ENCODE measurements at regions not wholly inside any gene's neighbourhood (a gene's known extent, or its start where the extent isn't known, plus 50 kb on each side); places are given as distances from the start of the nearest gene placed in this dataset.

DNA sequence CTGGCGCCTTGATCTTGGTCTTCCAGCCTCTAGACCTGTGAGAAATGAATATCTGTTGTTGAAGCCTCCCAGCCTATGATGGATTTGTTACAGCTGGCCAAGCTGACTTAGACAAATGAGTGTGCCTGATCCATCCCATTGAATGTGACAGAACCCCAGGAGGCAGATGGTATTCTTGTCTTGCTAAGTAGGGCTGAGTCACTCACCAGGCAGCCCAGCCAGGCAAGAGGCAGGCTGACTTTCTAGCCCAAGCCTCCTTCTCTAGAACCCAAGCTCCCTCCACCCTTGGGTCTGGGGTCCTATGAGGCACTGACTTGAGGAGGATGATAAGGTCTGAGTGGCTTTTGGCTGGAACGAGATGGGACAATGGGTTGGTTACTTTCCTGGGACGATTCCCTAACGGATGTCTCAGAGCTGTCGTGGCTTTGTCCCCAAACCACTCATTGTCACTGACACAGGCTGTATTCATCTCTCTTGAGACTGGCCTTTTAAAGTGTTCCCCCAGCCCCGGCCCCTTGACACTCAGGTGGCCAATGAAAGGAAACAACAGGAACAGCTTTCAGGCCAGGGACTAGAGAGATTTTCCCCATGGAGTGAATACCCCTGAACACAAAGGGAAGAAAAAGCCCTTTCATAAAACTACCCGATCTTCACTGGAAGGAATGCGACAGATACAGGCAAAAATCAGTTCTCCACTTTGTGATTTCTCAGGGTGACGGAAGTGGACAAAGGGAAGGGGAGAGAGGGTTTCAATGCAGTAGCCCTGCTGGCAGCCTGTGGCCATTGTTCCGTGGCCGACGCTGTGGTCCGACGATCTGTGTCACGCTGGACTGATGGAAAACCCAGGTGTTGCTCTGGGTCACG, 264.2 kb downstream of the AACS start (continued):
- TF ChIP-seq, protein P1, sequence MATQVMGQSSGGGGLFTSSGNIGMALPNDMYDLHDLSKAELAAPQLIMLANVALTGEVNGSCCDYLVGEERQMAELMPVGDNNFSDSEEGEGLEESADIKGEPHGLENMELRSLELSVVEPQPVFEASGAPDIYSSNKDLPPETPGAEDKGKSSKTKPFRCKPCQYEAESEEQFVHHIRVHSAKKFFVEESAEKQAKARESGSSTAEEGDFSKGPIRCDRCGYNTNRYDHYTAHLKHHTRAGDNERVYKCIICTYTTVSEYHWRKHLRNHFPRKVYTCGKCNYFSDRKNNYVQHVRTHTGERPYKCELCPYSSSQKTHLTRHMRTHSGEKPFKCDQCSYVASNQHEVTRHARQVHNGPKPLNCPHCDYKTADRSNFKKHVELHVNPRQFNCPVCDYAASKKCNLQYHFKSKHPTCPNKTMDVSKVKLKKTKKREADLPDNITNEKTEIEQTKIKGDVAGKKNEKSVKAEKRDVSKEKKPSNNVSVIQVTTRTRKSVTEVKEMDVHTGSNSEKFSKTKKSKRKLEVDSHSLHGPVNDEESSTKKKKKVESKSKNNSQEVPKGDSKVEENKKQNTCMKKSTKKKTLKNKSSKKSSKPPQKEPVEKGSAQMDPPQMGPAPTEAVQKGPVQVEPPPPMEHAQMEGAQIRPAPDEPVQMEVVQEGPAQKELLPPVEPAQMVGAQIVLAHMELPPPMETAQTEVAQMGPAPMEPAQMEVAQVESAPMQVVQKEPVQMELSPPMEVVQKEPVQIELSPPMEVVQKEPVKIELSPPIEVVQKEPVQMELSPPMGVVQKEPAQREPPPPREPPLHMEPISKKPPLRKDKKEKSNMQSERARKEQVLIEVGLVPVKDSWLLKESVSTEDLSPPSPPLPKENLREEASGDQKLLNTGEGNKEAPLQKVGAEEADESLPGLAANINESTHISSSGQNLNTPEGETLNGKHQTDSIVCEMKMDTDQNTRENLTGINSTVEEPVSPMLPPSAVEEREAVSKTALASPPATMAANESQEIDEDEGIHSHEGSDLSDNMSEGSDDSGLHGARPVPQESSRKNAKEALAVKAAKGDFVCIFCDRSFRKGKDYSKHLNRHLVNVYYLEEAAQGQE (IDR thresholded peaks at IDR 0.05; ENCODE audit: unreplicated experiment), result no peak
- TF ChIP-seq, protein P2, sequence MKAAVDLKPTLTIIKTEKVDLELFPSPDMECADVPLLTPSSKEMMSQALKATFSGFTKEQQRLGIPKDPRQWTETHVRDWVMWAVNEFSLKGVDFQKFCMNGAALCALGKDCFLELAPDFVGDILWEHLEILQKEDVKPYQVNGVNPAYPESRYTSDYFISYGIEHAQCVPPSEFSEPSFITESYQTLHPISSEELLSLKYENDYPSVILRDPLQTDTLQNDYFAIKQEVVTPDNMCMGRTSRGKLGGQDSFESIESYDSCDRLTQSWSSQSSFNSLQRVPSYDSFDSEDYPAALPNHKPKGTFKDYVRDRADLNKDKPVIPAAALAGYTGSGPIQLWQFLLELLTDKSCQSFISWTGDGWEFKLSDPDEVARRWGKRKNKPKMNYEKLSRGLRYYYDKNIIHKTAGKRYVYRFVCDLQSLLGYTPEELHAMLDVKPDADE (IDR thresholded peaks at IDR 0.05), result no peak
- TF ChIP-seq EZH2 (IDR thresholded peaks at IDR 0.05; ENCODE audit: low read depth, unreplicated experiment), result no peak

DNA sequence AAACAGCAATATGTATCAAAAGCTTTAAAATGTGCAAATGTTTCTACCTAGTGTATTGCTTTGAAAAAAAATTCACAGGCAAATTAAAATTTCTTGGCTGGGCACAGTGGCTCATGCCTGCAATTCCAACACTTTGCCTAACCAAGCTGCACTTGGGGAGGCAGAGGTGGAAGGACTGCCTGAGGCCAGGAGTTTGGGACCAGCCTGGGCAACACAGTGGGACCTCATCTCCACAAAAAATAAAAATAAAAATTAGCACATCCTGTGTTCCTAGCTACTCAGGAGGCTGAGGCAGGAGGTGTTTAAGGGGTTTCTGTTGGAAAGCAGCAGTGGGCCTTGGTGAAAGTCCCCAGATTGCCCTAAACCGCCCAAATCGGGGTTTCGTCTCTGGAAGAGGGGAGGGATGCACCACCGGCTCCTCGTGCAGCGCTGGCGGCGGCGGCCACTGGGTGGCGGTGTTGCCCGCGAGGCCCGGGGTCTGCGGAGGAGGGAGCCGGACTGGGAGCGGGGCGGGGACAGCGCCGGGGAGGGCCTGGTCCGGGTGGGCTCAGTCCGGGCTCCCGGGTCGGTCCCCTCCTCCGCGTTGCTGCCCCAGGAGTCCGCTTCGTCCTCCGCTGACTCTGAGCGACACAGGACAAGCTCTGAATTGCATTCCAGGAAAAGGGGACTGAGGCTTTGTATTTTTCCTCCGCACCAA, 265.6 kb downstream of the AACS start:
- H3K4me1 ChIP-seq (ENCODE audit: insufficient read depth), result peaks cover 39% of the 10 kb centered on the region
- no peak overlapping the region for H3K27ac Mint-ChIP-seq
- H3K9me3 Mint-ChIP-seq, result peaks cover 23% of the 10 kb centered on the region
- peaks cover 52% of the 10 kb centered on the region for H3K4me1 Mint-ChIP-seq
- H3K79me2 ChIP-seq (replicated peaks; ENCODE audit: insufficient read depth), result peaks cover 18% of the 10 kb centered on the region
- H3K27me3 Mint-ChIP-seq (ENCODE audit: insufficient read depth, low read depth, poor library complexity), result peaks cover 16% of the 10 kb centered on the region
- no peaks in the 10 kb centered on the region; the same call in 1 of the 2 replicates for H3K36me3 ChIP-seq (ENCODE audit: insufficient read depth)
- peak overlapping the region; percentile 76 for H3K4me3 ChIP-seq
- peak; percentile 87 for DNase-seq (ENCODE audit: low spot score)
- peak overlapping the region; percentile 69 for H3K4me3 Mint-ChIP-seq
- H3K9me2 ChIP-seq (ENCODE audit: insufficient read depth), result no peaks in the 10 kb centered on the region
- H3F3A ChIP-seq (replicated peaks; ENCODE audit: low read depth), result peaks cover 11% of the 10 kb centered on the region; the same call in 1 of the 2 replicates
- H3K27me3 ChIP-seq (ENCODE audit: insufficient read depth), result no peaks in the 10 kb centered on the region
- peaks cover 39% of the 10 kb centered on the region for H3K36me3 Mint-ChIP-seq (ENCODE audit: low read depth)
- ATAC-seq, result peak; percentile 87
- peak overlapping the region; percentile 97 for H2AFZ ChIP-seq
- H4K20me1 ChIP-seq (replicated peaks; ENCODE audit: insufficient read depth), result peaks cover 6% of the 10 kb centered on the region; the same call in 1 of the 2 replicates
- H3K27ac ChIP-seq (ENCODE audit: low read depth), result no peak overlapping the region; the same call in 1 of the 2 replicates
- peak overlapping the region; percentile 95 for H3K4me2 ChIP-seq
- TF ChIP-seq, protein P2 (IDR thresholded peaks at IDR 0.05), result no peak
- TF ChIP-seq ZNF331 (CRISPR knock-in tag; IDR thresholded peaks at IDR 0.05; ENCODE audit: low read depth) (no peak), POLR2AphosphoS5 (IDR thresholded peaks at IDR 0.05; ENCODE audit: low read depth) (peak; percentile 37; the same call in 1 of the 2 replicates), EZH2phosphoT487 (IDR thresholded peaks at IDR 0.05; ENCODE audit: unreplicated experiment) (no peak), JUNB (IDR thresholded peaks at IDR 0.05; ENCODE audit: unreplicated experiment) (no peak), EZH2 (IDR thresholded peaks at IDR 0.05; ENCODE audit: low read depth, unreplicated experiment) (no peak), ZNF114 (CRISPR knock-in tag; IDR thresholded peaks at IDR 0.05) (no peak)
- TF ChIP-seq, protein P3, sequence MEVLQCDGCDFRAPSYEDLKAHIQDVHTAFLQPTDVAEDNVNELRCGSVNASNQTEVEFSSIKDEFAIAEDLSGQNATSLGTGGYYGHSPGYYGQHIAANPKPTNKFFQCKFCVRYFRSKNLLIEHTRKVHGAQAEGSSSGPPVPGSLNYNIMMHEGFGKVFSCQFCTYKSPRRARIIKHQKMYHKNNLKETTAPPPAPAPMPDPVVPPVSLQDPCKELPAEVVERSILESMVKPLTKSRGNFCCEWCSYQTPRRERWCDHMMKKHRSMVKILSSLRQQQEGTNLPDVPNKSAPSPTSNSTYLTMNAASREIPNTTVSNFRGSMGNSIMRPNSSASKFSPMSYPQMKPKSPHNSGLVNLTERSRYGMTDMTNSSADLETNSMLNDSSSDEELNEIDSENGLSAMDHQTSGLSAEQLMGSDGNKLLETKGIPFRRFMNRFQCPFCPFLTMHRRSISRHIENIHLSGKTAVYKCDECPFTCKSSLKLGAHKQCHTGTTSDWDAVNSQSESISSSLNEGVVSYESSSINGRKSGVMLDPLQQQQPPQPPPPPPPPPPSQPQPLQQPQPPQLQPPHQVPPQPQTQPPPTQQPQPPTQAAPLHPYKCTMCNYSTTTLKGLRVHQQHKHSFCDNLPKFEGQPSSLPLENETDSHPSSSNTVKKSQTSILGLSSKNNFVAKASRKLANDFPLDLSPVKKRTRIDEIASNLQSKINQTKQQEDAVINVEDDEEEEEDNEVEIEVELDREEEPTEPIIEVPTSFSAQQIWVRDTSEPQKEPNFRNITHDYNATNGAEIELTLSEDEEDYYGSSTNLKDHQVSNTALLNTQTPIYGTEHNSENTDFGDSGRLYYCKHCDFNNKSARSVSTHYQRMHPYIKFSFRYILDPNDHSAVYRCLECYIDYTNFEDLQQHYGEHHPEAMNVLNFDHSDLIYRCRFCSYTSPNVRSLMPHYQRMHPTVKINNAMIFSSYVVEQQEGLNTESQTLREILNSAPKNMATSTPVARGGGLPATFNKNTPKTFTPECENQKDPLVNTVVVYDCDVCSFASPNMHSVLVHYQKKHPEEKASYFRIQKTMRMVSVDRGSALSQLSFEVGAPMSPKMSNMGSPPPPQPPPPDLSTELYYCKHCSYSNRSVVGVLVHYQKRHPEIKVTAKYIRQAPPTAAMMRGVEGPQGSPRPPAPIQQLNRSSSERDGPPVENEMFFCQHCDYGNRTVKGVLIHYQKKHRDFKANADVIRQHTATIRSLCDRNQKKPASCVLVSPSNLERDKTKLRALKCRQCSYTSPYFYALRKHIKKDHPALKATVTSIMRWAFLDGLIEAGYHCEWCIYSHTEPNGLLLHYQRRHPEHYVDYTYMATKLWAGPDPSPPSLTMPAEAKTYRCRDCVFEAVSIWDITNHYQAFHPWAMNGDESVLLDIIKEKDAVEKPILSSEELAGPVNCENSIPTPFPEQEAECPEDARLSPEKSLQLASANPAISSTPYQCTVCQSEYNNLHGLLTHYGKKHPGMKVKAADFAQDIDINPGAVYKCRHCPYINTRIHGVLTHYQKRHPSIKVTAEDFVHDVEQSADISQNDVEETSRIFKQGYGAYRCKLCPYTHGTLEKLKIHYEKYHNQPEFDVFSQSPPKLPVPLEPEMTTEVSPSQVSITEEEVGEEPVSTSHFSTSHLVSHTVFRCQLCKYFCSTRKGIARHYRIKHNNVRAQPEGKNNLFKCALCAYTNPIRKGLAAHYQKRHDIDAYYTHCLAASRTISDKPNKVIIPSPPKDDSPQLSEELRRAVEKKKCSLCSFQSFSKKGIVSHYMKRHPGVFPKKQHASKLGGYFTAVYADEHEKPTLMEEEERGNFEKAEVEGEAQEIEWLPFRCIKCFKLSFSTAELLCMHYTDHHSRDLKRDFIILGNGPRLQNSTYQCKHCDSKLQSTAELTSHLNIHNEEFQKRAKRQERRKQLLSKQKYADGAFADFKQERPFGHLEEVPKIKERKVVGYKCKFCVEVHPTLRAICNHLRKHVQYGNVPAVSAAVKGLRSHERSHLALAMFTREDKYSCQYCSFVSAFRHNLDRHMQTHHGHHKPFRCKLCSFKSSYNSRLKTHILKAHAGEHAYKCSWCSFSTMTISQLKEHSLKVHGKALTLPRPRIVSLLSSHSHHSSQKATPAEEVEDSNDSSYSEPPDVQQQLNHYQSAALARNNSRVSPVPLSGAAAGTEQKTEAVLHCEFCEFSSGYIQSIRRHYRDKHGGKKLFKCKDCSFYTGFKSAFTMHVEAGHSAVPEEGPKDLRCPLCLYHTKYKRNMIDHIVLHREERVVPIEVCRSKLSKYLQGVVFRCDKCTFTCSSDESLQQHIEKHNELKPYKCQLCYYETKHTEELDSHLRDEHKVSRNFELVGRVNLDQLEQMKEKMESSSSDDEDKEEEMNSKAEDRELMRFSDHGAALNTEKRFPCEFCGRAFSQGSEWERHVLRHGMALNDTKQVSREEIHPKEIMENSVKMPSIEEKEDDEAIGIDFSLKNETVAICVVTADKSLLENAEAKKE (CRISPR knock-in tag; IDR thresholded peaks at IDR 0.05), result no peak
